Keratinocyte (primary cell): ENCODE measurements at regions not wholly inside any gene's neighbourhood (a gene's known extent, or its start where the extent isn't known, plus 50 kb on each side); places are given as distances from the start of the nearest gene placed in this dataset.

ENCODE experiments used
- DNase-seq: peaks from one replicate; pipeline ENCODE4 v3.0.0-alpha.2; 2011; ENCODE audit warnings: low read depth, missing footprints, low spot score
- FAIRE-seq: peaks from 2 replicates; lab custom pipeline; 2011; peaks lifted over from hg19 to GRCh38; lab: Jason Lieb, UNC
- H2AFZ ChIP-seq: 2 replicates; pipeline ENCODE4 v1.6.0; 2012; ENCODE audit warnings: low read length, control low read depth, inconsistent platforms; ENCODE audit not compliant: control insufficient read depth
- H3K27ac ChIP-seq: 2 replicates; pipeline ENCODE4 v1.5.1; 2011; ENCODE audit warnings: low read length; ENCODE audit not compliant: control insufficient read depth, insufficient read depth
- H3K27me3 ChIP-seq: 3 replicates; pipeline ENCODE4 v1.6.0; 2011; ENCODE audit warnings: low read length; ENCODE audit not compliant: control insufficient read depth, insufficient read depth; ENCODE audit errors: extremely low read depth
- H3K36me3 ChIP-seq, 2 experiments: 2 replicates in 1 of 2; 3 replicates in 1 of 2; pipeline ENCODE4 v1.5.1; 2011; ENCODE audit warnings: low read length in 2 of 2, mild to moderate bottlenecking in 1 of 2; ENCODE audit not compliant: control insufficient read depth in 2 of 2, insufficient read depth in 2 of 2; ENCODE audit errors: extremely low read depth in 1 of 2
- H3K4me1 ChIP-seq: 3 replicates; pipeline ENCODE4 v1.5.1; 2011; ENCODE audit warnings: low read length; ENCODE audit not compliant: control insufficient read depth, insufficient read depth; ENCODE audit errors: extremely low read depth
- H3K4me2 ChIP-seq: 3 replicates; pipeline ENCODE4 v1.6.0; 2011; ENCODE audit warnings: low read depth, low read length; ENCODE audit not compliant: control insufficient read depth, insufficient read depth; ENCODE audit errors: extremely low read depth
- H3K4me3 ChIP-seq, 3 experiments: fragments of 200-600 bp in 1 of 3; sonication (generic) in 1 of 3; 2 replicates in 2 of 3; 3 replicates in 1 of 3; pipeline ENCODE4 v1.5.1; 2011 to 2016; ENCODE audit warnings: low read length in 3 of 3, mild to moderate bottlenecking in 3 of 3, control low read depth in 2 of 3, inconsistent platforms in 1 of 3, low read depth in 1 of 3, mixed read lengths in 1 of 3, mixed run types in 1 of 3, moderate library complexity in 1 of 3; ENCODE audit not compliant: control insufficient read depth in 2 of 3, insufficient read depth in 2 of 3; ENCODE audit errors: extremely low read depth in 1 of 3
- H3K79me2 ChIP-seq: 2 replicates; pipeline ENCODE4 v1.6.0; 2012; ENCODE audit warnings: low read length; ENCODE audit not compliant: control insufficient read depth, insufficient read depth
- H3K9ac ChIP-seq: 3 replicates; pipeline ENCODE4 v1.6.0; 2011; ENCODE audit warnings: low read length; ENCODE audit not compliant: control insufficient read depth, insufficient read depth; ENCODE audit errors: extremely low read depth
- H3K9me1 ChIP-seq: 3 replicates; pipeline ENCODE4 v1.6.0; 2011; ENCODE audit warnings: low read length; ENCODE audit not compliant: control insufficient read depth, insufficient read depth; ENCODE audit errors: extremely low read depth
- H3K9me3 ChIP-seq: 2 replicates; pipeline ENCODE4 v1.5.1; 2012; ENCODE audit warnings: low read depth, low read length; ENCODE audit not compliant: control insufficient read depth
- H4K20me1 ChIP-seq: 3 replicates; pipeline ENCODE4 v1.6.0; 2011; ENCODE audit warnings: low read length; ENCODE audit not compliant: control insufficient read depth, insufficient read depth; ENCODE audit errors: extremely low read depth
- EZH2 ChIP-seq: IDR thresholded peaks from one replicate; pipeline ENCODE4 v1.6.1; 2012; ENCODE audit warnings: inconsistent platforms, mild to moderate bottlenecking, low read length, moderate library complexity
- dilution Hi-C: fragments of 300-500 bp; cut with MboI; formaldehyde crosslinking; loops from one replicate; pipeline ENCODE4 v1.7.0; 2020; ENCODE audit warnings: low sequenced_read_pairs; ENCODE audit not compliant: extremely low pct_ligation_motif_present
- TF ChIP-seq, protein P1 (sequence below), 3 experiments: IDR thresholded peaks in 1 of 3; conservative IDR thresholded peaks in 1 of 3; optimal IDR thresholded peaks in 1 of 3; 2 replicates in 2 of 3; 3 replicates in 1 of 3; pipeline versions ENCODE3 to v1.5.1; 2011; ENCODE audit warnings: low read length in 3 of 3, mild to moderate bottlenecking in 3 of 3, moderate library complexity in 2 of 3, control low read depth in 1 of 3, inconsistent platforms in 1 of 3; ENCODE audit not compliant: insufficient read depth in 2 of 3; ENCODE audit errors: extremely low read depth in 1 of 3

DNA sequence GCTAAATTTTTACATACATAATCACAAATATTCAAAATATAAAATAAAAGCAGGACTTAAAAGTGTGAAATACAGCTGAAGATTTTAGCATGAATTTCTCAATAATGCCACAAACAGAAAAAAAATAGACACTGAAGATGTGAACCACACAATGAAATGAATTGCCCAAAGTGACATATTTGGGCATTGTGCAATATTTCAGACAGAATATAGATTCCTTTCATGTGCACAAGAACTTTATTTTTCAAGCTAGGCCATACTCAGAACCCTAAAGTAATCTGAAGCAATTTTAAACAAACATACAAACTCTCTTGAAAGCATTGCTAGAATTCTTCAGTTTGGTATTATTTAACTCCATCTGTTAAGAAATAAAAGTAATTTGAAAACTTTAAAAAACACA lies 764.1 kb downstream of the STIM2 start:
- no peak for FAIRE-seq
- TF ChIP-seq, protein P1, sequence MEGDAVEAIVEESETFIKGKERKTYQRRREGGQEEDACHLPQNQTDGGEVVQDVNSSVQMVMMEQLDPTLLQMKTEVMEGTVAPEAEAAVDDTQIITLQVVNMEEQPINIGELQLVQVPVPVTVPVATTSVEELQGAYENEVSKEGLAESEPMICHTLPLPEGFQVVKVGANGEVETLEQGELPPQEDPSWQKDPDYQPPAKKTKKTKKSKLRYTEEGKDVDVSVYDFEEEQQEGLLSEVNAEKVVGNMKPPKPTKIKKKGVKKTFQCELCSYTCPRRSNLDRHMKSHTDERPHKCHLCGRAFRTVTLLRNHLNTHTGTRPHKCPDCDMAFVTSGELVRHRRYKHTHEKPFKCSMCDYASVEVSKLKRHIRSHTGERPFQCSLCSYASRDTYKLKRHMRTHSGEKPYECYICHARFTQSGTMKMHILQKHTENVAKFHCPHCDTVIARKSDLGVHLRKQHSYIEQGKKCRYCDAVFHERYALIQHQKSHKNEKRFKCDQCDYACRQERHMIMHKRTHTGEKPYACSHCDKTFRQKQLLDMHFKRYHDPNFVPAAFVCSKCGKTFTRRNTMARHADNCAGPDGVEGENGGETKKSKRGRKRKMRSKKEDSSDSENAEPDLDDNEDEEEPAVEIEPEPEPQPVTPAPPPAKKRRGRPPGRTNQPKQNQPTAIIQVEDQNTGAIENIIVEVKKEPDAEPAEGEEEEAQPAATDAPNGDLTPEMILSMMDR (optimal IDR thresholded peaks at IDR 0.05 in 1 of 3, IDR thresholded peaks at IDR 0.05 in 1 of 3, conservative IDR thresholded peaks at IDR 0.05 in 1 of 3; ENCODE audit: extremely low read depth in 1 of 3, insufficient read depth in 2 of 3, low read length in 3 of 3) = no peak
- TF ChIP-seq EZH2 = no peak
- dilution Hi-C loops = no loop called here

DNA sequence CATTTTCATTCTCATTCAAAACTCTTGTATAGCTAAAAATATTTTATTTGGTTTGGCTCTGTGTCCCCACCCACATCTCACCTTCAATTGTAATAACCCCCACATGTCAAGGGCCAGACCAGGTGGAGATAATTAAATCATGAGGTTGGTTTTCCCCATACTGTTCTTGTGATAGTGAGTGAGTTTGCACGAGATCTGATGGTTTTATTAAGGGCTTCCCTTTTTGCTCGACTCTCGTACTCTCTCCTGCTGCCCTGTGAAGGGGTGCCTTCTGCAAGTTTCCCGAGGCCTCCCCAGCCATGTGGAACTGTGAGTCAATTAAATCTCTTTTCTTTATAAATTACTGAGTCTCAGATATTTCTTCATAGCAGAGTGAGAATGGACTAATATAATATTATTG lies 768.0 kb downstream of the STIM2 start:
- H3K9ac ChIP-seq = no peak overlapping the region
- FAIRE-seq (no peak), DNase-seq (no peak)
- dilution Hi-C loops = no loop called here
- H3K9me3 ChIP-seq = no peaks in the 10 kb centered on the region
- H3K4me3 ChIP-seq = no peak overlapping the region
- no peak overlapping the region for H2AFZ ChIP-seq
- H3K79me2 ChIP-seq = no peaks in the 10 kb centered on the region
- peaks cover 3% of the 10 kb centered on the region for H3K27me3 ChIP-seq
- no peak for TF ChIP-seq EZH2
- TF ChIP-seq, protein P1 (optimal IDR thresholded peaks at IDR 0.05 in 1 of 3, IDR thresholded peaks at IDR 0.05 in 1 of 3, conservative IDR thresholded peaks at IDR 0.05 in 1 of 3; ENCODE audit: extremely low read depth in 1 of 3, insufficient read depth in 2 of 3, low read length in 3 of 3) = no peak
- no peak overlapping the region for H3K4me2 ChIP-seq
- H3K27ac ChIP-seq = no peak overlapping the region
- H3K9me1 ChIP-seq = no peaks in the 10 kb centered on the region
- H4K20me1 ChIP-seq = no peaks in the 10 kb centered on the region
- no peaks in the 10 kb centered on the region for H3K4me1 ChIP-seq
- H3K36me3 ChIP-seq = no peaks in the 10 kb centered on the region

More for the DNA sequence above, 764.1 kb downstream of the STIM2 start:
- Histone ChIP-seq H3K9me3 (no peaks in the 10 kb centered on the region), H3K4me2 (no peak overlapping the region), H3K27ac (no peak overlapping the region), H3K4me1 (no peaks in the 10 kb centered on the region), H3K79me2 (no peaks in the 10 kb centered on the region), H4K20me1 (no peaks in the 10 kb centered on the region), H2AFZ (no peak overlapping the region), H3K36me3 (no peaks in the 10 kb centered on the region), H3K9me1 (no peaks in the 10 kb centered on the region), H3K4me3 (no peak overlapping the region), H3K27me3 (no peaks in the 10 kb centered on the region), H3K9ac (no peak overlapping the region)
- DNase-seq = no peak
